ENCODE measurements at regions not wholly inside any gene's neighbourhood (a gene's known extent, or its start where the extent isn't known, plus 50 kb on each side); places are given as distances from the start of the nearest gene placed in this dataset.
A peak's percentile ranks its signal among the peaks of the same experiment; 100 is the strongest.

GRCh38 chr2:18949871-18950270 lies 360.5 kb upstream of the NT5C1B start:
- no peak overlapping the region for H3K23ac ChIP-seq (ENCODE audit: low read depth, low read length)
- ChIA-PET POLR2A (ENCODE audit: unreplicated experiment) (no interaction called here), CTCF (interaction anchor here (1.0 to 1.8 kb wide), 2 partner anchors 12 to 13 kb away, joined by 4 read pairs; no protein-coding TSS in a partner anchor)
- dilution Hi-C loops (cut with HindIII; ENCODE audit: low sequenced_read_pairs, unreplicated experiment) = no loop called here
- ATAC-seq (ENCODE audit: low read depth) (no peak; the same call in none of the 2 replicates), DNase-seq (no peak)
- H3K79me1 ChIP-seq (ENCODE audit: low read depth in 1 of 2, low read length in 2 of 2) = no peaks in the 10 kb centered on the region
- BruUV-seq (replicated peaks) = no TSS peak
- no peaks in the 10 kb centered on the region for H4K20me1 ChIP-seq (ENCODE audit: insufficient read depth, low read length)
- peak overlapping the region; percentile 45 for H3K18ac ChIP-seq (ENCODE audit: low read depth, low read length)
- peaks cover 9% of the 10 kb centered on the region for H3K4me1 ChIP-seq (ENCODE audit: control insufficient read depth, insufficient read depth, low read length)
- peak overlapping the region; percentile 40; the same call in 1 of the 2 replicates for H3K4me2 ChIP-seq (ENCODE audit: low read depth, low read length)
- H2AFZ ChIP-seq (replicated peaks; ENCODE audit: low read length, poor library complexity) = no peak overlapping the region
- peak overlapping the region; percentile 4; the same call in 1 of the 2 replicates for H3K27ac ChIP-seq (ENCODE audit: insufficient read depth, low read length)
- H3K4ac ChIP-seq (ENCODE audit: low read depth, low read length) = peak overlapping the region; percentile 29
- TF ChIP-seq POLR2A (IDR thresholded peaks at IDR 0.05; ENCODE audit: low read depth, low read length) (no peak), MAFK (IDR thresholded peaks at IDR 0.05; ENCODE audit: low read depth, low read length) (no peak), SMC3 (IDR thresholded peaks at IDR 0.05; ENCODE audit: low read depth, low read length) (no peak), CTCF (conservative IDR thresholded peaks at IDR 0.05; ENCODE audit: low read depth, low read length) (no peak), CEBPB (IDR thresholded peaks at IDR 0.05; ENCODE audit: low read depth, low read length) (no peak), FOS (IDR thresholded peaks at IDR 0.05; ENCODE audit: low read depth, low read length) (no peak), MAZ (IDR thresholded peaks at IDR 0.05; ENCODE audit: borderline replicate concordance, low read depth, low read length) (no peak), RCOR1 (IDR thresholded peaks at IDR 0.05; ENCODE audit: insufficient replicate concordance, low read length) (no peak), NFE2L2 (IDR thresholded peaks at IDR 0.05; ENCODE audit: low read depth, low read length) (no peak), BHLHE40 (IDR thresholded peaks at IDR 0.05; ENCODE audit: low read depth, low read length) (no peak), USF2 (IDR thresholded peaks at IDR 0.05; ENCODE audit: low read depth, low read length) (no peak), MXI1 (IDR thresholded peaks at IDR 0.05; ENCODE audit: borderline replicate concordance, low read depth, low read length) (no peak), RFX5 (IDR thresholded peaks at IDR 0.05; ENCODE audit: low read depth, low read length) (no peak), ELK1 (IDR thresholded peaks at IDR 0.05; ENCODE audit: borderline replicate concordance, low read depth, low read length) (no peak), RAD21 (IDR thresholded peaks at IDR 0.05; ENCODE audit: low read length) (no peak), CHD1 (IDR thresholded peaks at IDR 0.05; ENCODE audit: low read depth, low read length) (no peak)
- H3K9ac ChIP-seq (ENCODE audit: low read depth, low read length) = no peak overlapping the region
- 0 out of 2 replicates have a peak, but pooled peaks cover 3% of the 10 kb centered on the region for H3K9me1 ChIP-seq (ENCODE audit: insufficient read depth, low read length)
- peak overlapping the region; percentile 48 for H2BK5ac ChIP-seq (ENCODE audit: low read depth, low read length, poor library complexity, severe bottlenecking)
- in situ Hi-C loops (cut with MboI; ENCODE audit: low sequenced_read_pairs) = no loop called here
- H3K14ac ChIP-seq (replicated peaks; ENCODE audit: low read depth, low read length) = 0 out of 2 replicates have a peak overlapping the region, but pooled peaks have one; percentile 14
- H2BK120ac ChIP-seq (ENCODE audit: low read depth, low read length) = peak overlapping the region; percentile 32; the same call in 1 of the 2 replicates
- H2AK9ac ChIP-seq (replicated peaks; ENCODE audit: low read depth, low read length, poor library complexity) = no peak overlapping the region
- H2BK15ac ChIP-seq (ENCODE audit: low read depth, low read length) = 0 out of 3 replicates have a peak overlapping the region, but pooled peaks have one; percentile 5
- H3K56ac ChIP-seq (ENCODE audit: extremely low read depth, insufficient read depth, low read length) = no peak overlapping the region
- peak overlapping the region; percentile 74 for H2BK20ac ChIP-seq (ENCODE audit: low read depth, low read length)
- no CpG with 5 or more reads among the region's 4 CpGs for WGBS, 2 experiments (ENCODE audit: extremely low coverage in 2 of 2, insufficient read length in 1 of 2)
- no peak overlapping the region for H4K5ac ChIP-seq (ENCODE audit: low read depth, low read length)
- no peaks in the 10 kb centered on the region for H3K36me3 ChIP-seq (ENCODE audit: control insufficient read depth, insufficient read depth, low read length)
- no peaks in the 10 kb centered on the region for H3K9me3 ChIP-seq (ENCODE audit: control insufficient read depth, insufficient read depth, low read length)
- no peak overlapping the region for H3K4me3 ChIP-seq (ENCODE audit: insufficient read depth, low read depth, low read length)
- intact Hi-C loops (cut with micrococcal nuclease) = loop anchor here (2.0 kb wide), 1 partner anchor 25 kb away; no protein-coding TSS in a partner anchor
- H4K8ac ChIP-seq (ENCODE audit: low read depth in 2 of 2, low read length in 2 of 2) = peak overlapping the region in 1 of 2 experiments; percentile 20; a peak in 1 of 4 replicates
- no peaks in the 10 kb centered on the region for H3K27me3 ChIP-seq (ENCODE audit: control insufficient read depth, insufficient read depth, low read length)
- H4K91ac ChIP-seq (ENCODE audit: insufficient read depth, low read depth, low read length) = peak overlapping the region; percentile 51
- H2AK5ac ChIP-seq (ENCODE audit: low read depth, low read length) = peak overlapping the region; percentile 45; the same call in 1 of the 2 replicates

Data from IMR-90 (cell line).